GM21528 (cell line): ENCODE measurements at regions not wholly inside any gene's neighbourhood (a gene's known extent, or its start where the extent isn't known, plus 50 kb on each side); places are given as distances from the start of the nearest gene placed in this dataset.
"Not testable (repeated sequence)": the region's sequence is repeated elsewhere in the genome, so short reads cannot be mapped to it uniquely, and the experiment has no call there.

ENCODE experiments used
- ATAC-seq: cut with Tn5 transposase; IDR thresholded peaks from one replicate; pipeline ENCODE4 v1.9.1; 2021; ENCODE audit warnings: mild to moderate bottlenecking, moderate library complexity; ENCODE audit not compliant: unreplicated experiment, low FRiP score

DNA sequence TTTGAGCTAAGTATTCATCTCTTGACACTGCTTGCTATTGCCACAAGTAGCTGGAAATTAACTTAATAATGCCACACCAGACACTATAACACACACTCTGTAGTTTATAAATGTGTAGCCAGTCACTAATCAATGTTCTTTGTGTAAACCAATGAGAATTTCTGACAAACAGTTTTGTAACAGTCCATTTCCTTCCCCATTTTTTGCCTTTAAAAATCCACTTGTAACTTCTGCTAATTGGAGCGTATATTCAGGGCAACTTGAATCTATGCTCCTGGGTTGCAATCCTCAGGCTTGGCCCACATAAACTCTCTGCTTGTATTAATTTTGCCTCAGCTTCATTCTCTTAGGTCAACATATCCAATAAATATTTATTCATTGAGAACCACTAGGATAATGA, 125.0 kb upstream of the DHRS4 start:
- ATAC-seq, result no peak

GRCh38 chr14:23829736-23830471, 123.7 kb upstream of the DHRS4 start:
- ATAC-seq, result no peak

GRCh38 chr14:23831596-23831995, 122.0 kb upstream of the DHRS4 start:
- ATAC-seq, result no peak

DNA sequence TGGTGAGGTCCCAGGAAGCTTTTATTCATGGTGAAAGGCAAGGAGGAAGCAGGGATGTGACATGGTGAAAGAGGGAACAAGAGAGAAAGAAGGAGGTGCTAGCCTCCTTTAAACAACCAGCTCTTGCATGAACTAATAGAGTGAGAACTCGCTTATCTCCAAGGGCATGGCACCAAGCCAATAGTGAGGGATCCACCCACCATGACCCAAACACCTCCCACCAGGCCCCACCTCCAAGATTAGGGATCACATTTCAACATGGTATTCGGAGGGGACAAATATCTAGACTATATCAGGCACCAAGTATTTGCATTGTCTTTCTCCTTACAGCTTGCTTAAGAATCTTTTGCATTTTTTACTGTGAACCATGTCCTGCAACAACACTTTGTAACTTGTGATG, 91.9 kb upstream of the DHRS4 start:
- ATAC-seq, result no peak

DNA sequence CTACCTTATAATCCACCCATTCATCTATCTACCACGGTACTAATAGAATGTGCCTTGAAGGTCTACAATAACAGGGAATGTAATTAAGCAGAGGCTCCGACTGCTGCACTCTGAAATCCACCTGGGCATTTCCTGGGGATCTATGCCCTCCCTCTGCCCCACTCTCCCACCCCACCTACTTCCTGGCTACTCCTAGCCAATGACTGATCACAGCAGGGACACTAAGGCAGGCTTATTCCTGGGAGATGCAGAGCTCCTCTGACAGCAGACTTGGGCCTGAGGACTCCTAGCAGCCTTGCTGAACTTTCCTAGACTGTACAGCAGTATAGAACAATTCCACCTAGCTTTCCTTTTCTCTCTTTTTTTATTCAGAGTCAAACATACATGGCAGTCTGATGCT, 91.1 kb upstream of the DHRS4 start:
- ATAC-seq, result no peak

GRCh38 chr14:23863836-23864235, 89.7 kb upstream of the DHRS4 start:
- ATAC-seq, result no peak

- no peak for ATAC-seq
Measured at GRCh38 chr14:23864259-23864658, 89.3 kb upstream of the DHRS4 start.

DNA sequence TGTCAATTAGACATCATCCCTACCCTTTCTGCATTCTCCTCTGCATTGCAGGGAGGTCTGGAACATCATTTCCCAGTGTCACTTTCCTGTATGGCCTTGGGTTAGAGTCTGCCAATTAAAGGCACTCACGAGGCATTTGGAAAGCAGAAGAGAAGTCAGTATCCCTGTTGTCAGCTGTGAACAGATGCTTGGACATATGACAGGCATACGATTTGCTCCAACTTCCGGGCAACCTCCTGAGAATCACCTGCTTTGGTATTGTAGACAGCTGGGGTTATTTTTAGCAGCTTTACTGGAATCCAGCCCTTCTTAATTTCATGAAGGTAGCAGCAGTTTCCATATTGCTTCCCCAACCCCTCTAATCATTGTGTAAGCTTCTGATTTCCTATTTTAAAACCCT, 88.7 kb upstream of the DHRS4 start:
- ATAC-seq, result no peak

DNA sequence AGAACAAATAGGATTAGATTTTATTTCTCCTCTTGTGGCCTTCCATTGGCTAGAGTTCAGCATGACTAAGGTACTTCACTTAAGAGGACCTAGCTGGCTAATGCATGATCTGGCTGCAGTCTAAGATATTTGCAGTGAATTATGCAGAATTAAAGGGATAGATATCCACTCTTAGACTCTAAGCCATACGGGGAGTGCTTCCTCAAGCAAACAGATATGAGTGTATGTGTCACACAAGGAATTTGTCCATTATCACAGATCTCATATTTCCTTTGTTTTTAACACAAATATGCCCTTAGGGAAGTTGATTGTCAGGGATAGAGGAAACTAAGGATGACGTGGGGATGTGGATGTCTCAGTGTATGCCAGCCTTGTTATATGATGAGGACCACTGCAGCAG, 88.1 kb upstream of the DHRS4 start:
- ATAC-seq, result no peak

DNA sequence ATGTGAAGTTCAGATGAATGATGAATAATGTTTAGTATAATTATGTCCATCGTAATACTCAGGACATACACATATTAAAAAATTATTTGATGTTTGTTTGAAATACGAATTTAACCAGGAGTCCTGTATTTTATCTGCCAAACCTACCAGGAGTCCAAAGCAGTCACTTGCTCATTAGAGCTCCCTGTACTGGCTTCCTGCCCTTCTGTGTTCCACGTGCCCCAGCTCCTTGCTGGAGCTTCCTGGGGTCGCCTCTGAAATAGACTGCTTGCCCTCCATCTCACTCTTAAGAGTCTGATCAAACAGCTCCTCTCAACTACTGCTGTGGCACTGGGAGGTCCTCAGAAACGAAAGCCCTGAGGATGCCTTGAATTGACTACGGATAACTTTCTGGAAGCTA, 87.3 kb upstream of the DHRS4 start:
- no peak for ATAC-seq

- ATAC-seq, result no peak
Measured at GRCh38 chr14:23869078-23869719, 84.4 kb upstream of the DHRS4 start.

DNA sequence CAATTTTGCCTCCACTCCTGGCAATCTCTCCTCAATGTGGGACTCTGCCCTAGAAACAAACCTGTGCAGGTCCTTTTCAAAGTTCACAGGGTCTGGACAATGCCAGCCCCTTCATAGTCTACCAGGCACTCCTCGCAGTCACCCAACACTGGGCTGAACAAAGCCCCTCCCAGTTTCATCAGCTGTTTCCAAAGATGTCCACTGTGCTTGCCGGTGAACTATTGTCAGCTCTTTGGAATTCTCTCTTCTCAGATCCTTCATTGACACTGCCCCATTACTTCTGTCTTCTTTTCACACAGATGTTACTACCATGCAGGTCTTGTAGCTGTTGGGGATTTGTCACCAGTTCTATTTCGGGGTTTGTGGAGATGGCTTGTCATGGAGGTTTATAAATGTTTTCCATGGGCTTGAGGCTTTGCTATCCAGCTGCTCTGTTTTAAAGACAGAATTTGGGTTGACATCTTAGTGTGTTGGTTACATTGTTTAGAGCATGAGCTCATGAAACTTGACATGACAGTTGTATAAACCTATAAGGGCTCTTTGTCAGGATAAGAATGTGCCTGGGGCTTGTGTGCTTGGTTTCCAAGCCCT, 77.3 kb upstream of the DHRS4 start:
- no peak for ATAC-seq

DNA sequence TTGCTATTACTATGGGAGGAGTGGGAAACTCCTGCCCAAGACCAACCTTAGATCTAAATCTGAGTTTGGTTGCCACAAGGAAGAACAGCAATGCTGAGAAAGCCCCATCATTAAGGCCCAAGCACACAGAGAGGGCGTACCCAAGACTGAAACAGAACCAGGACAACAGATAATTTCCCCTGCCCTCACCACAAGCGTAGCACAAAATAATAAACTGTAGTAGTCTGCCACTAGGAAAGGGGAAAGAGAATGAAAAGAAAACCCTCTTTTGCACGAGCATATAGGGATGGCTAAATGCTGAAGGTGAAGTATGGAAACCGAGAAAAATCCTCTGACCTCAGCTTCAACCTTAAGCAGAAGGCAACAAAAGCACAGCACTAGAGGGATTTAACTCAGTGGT, 76.5 kb upstream of the DHRS4 start:
- ATAC-seq, result peak; percentile 50

DNA sequence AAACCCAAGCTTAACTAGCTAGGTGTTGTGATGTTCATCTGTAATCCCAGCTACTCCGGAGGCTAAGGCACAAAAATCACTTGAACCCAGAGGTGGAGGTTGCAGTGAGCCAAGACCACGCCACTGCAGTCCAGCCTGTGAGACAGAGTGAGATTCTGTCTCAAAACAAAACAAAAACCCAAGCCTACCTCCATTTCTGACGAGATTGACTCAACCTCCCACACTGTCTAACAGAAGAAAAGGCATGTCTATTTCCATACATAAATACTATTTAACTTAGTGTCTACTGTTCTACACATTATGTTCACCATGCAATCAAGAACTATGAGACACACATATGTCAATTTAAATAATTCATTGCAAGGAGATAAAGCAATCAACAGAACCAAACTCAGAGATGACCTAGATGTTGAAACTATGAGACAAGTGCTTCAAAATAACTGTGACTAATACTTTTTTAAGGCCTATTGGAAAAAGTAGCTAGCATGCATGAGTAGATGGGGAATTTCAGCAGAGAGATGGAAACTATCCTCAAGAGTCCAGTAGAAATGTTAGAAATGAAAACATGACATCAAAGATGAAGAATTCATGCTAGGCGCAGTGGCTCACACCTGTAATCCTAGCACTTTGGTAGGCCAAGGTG, 75.9 kb upstream of the DHRS4 start:
- peak; percentile 73 for ATAC-seq

DNA sequence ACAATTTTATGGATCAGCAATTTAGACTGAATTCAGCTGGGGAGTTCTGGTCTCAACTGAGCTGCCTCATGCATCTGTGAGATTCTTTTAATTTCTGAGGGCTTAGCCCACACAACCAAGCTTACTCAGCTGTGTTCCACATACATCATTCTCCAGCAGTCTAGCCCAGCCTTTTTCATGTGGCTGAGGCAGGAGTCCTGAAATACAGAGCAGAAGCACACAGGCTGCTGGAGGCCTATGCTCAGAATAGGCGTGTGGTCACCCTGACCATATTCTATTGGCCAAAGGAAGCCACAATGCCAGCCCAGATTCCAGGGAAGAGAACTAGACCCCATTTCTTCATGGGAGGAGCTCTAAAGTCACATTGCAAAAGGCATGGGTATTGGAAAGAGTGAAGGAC, 72.3 kb upstream of the DHRS4 start:
- no peak for ATAC-seq

DNA sequence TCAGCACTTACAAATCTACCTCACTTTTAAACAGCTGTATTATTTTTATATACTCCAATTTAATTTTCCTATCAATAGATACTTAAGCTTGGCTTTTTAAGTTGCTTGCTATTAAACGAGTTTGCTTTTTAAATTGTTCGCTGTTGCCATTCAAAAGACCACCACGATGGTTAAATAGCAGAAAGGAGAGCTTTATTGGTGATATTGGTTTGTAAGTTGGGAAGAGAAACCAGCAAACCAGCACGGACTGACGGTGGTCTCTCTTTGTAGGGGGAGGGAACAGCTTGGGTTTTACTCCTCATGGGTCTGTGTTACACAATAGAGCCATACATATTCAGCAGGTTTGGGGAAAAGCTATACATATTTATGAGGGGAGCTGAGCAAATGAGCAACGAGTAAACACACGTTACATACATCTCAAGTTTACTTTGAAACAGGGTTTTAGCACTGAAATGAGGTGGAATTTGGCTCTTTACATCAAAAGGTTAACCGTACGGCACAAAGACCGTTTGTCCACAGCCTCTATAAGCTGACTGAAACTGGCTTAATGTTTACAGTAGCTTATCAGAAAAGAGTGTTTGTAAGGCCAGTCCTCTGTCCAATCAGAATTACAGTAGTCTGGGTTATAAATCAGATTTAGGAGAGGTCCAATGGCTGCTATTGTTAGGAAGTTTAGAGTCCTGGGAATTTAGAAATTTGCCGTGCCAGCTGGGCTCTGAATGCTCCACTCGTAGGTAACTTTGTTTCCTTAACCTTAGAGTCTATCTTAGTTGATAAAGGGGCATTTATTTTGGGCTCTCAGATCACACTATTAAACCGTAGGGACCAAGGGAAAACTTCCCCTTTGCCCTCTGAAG, 69.7 kb upstream of the DHRS4 start:
- ATAC-seq, result no peak

DNA sequence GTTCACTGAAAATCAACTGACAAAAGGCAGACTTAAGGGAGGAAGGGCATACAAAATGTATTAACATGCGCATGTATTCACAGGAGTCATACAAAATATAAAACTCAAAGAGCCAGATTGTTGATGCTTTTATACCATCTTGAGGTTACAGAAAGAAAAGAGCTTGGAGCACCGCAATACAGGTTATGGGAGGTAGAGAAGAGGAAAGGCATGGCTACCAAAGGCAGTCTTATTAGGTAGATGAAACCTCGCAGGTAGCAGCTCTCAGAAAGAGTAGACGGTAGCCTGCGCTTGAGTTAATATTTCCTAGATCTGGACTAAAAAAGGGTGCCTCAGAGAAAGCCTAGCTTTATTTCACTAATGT, 69.0 kb upstream of the DHRS4 start:
- ATAC-seq, result no peak

DNA sequence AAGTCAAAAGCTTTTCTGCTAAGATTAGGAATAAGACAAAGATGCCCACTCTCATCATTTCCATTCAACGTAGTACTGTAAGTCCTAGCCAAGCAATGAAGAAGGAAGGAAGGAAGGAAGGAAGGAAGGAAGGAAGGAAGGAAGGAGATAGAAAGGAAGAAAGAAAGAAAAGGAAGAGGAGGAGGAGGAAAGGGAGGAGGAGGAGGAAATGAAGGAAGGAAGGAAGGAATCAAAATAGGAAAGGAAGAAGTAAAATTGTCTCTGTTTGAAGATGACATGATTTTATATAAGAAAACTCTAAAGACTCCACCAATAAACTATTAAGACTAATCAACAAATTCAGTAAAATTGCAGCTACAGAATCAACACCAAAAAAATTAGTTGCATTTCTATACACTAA, 66.0 kb upstream of the DHRS4 start:
- no peak for ATAC-seq

- ATAC-seq, result not testable (repeated sequence)
Measured at GRCh38 chr14:23891717-23892116, 61.9 kb upstream of the DHRS4 start.

DNA sequence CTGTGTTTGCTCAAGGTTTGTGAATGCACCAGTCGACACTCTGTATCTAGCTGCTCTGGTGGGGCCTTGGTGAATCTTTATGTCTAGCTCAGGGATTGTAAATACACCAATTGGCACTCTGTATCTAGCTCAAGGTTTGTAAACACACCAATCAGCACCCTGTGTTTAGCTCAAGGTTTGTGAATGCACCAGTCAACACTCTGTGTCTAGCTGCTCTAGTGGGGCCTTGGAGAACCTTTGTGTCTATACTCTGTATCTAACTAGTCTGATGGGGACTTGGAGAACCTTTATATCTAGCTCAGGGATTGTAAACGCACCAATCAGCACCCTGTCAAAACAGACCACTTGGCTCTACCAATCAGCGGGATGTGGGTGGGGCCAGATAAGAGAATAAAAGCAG, 61.3 kb upstream of the DHRS4 start:
- ATAC-seq, result not testable (repeated sequence)
